HepG2 (cell line): ENCODE measurements at regions not wholly inside any gene's neighbourhood (a gene's known extent, or its start where the extent isn't known, plus 50 kb on each side); places are given as distances from the start of the nearest gene placed in this dataset.

Source experiments
- ATAC-seq: fragments of 200-7000 bp; cut with Tn5 transposase; 3 replicates; pipeline ENCODE4 v1.9.1; 2020; ENCODE audit warnings: mild to moderate bottlenecking, moderate library complexity
- BruUV-seq: library from RNA; stranded (reverse); fragments of 400-500 nt; replicated peaks from 2 replicates; lab custom pipeline; 2021; lab: Mats Ljungman, UMichigan
- CTCF ChIA-PET: fragments of 300-600 bp; formaldehyde crosslinking; extraction: SDS; loops from one replicate; lab custom pipeline; 2021; ENCODE audit warnings: low total read pairs, inconsistent platforms, low intra/inter-chr PET ratio; lab: Yijun Ruan, JAX
- POLR2A ChIA-PET: fragments of 350-600 bp; sonication (Branson Sonifier 250); formaldehyde crosslinking; loops from one replicate; lab custom pipeline; 2020; ENCODE audit warnings: antibody characterized with exemption, inconsistent platforms; lab: Yijun Ruan, JAX
- DNase-seq: peaks from one replicate; pipeline ENCODE4 v3.0.0-alpha.2; 2015; ENCODE audit warnings: low spot score
- FAIRE-seq: peaks from 3 replicates; lab custom pipeline; 2011; peaks lifted over from hg19 to GRCh38; lab: Jason Lieb, UNC
- H2AFZ ChIP-seq: one replicate; pipeline ENCODE4 v1.6.1; 2011; ENCODE audit warnings: low read length, inconsistent platforms
- H3K27ac ChIP-seq: fragments of 300-600 bp; 3 replicates; pipeline ENCODE4 v1.8.0; 2011; ENCODE audit warnings: mixed run types, mild to moderate bottlenecking, mixed read lengths, low read length, inconsistent platforms; ENCODE audit not compliant: insufficient read depth; ENCODE audit errors: extremely low read length
- H3K27me3 ChIP-seq, 2 experiments: fragments of 200-600 bp in 1 of 2; 2 replicates in 1 of 2; 3 replicates in 1 of 2; pipeline versions ENCODE4 v1.6.0 to v1.8.0; 2011; ENCODE audit warnings: low read length in 2 of 2, mild to moderate bottlenecking in 2 of 2, moderate library complexity in 2 of 2, inconsistent platforms in 1 of 2; ENCODE audit not compliant: insufficient read depth in 2 of 2, control insufficient read depth in 1 of 2
- H3K36me3 ChIP-seq, 2 experiments: fragments of 200-600 bp in 1 of 2; replicated peaks in 1 of 2; 2 replicates in 1 of 2; 3 replicates in 1 of 2; pipeline versions ENCODE4 v1.5.1 to v1.8.0; 2011; ENCODE audit warnings: low read length in 2 of 2, inconsistent platforms in 1 of 2; ENCODE audit not compliant: insufficient read depth in 2 of 2, control insufficient read depth in 1 of 2
- H3K4me1 ChIP-seq: 2 replicates; pipeline ENCODE4 v1.5.1; 2012; ENCODE audit warnings: low read length, inconsistent platforms; ENCODE audit not compliant: insufficient read depth
- H3K4me2 ChIP-seq: 2 replicates; pipeline ENCODE4 v1.6.0; 2011; ENCODE audit warnings: low read depth, low read length, inconsistent platforms
- H3K4me3 ChIP-seq, 3 experiments: fragments of 200-600 bp in 1 of 3; sonication (generic), shearing (Covaris generic) in 1 of 3; replicated peaks in 1 of 3; 2 replicates each; pipeline ENCODE4 v1.5.1; 2011 to 2016; ENCODE audit warnings: low read length in 3 of 3, inconsistent platforms in 2 of 3, low read depth in 2 of 3, mild to moderate bottlenecking in 2 of 3, control low read depth in 1 of 3, mixed read lengths in 1 of 3; ENCODE audit not compliant: insufficient read depth in 1 of 3
- H3K79me2 ChIP-seq: one replicate; pipeline ENCODE4 v1.6.1; 2011; ENCODE audit warnings: low read length, inconsistent platforms; ENCODE audit not compliant: insufficient read depth
- H3K9ac ChIP-seq: 2 replicates; pipeline ENCODE4 v1.6.0; 2011; ENCODE audit warnings: mild to moderate bottlenecking, low read depth, low read length, inconsistent platforms; ENCODE audit not compliant: insufficient read depth
- H3K9me3 ChIP-seq: 2 replicates; pipeline ENCODE4 v1.5.1; 2012; ENCODE audit warnings: mild to moderate bottlenecking, low read length
- H4K20me1 ChIP-seq: 2 replicates; pipeline ENCODE4 v1.6.0; 2011; ENCODE audit warnings: inconsistent platforms, mild to moderate bottlenecking, low read length, moderate library complexity; ENCODE audit not compliant: insufficient read depth
- CEBPG ChIP-seq: IDR thresholded peaks from 2 replicates; pipeline ENCODE4 v1.6.1; 2016
- GABPA ChIP-seq, 2 experiments: IDR thresholded peaks; 2 replicates each; pipeline ENCODE4 v1.6.1; 2011 to 2016; ENCODE audit warnings: low read depth in 2 of 2, low read length in 1 of 2, missing biosample characterization in 1 of 2, missing genetic modification characterization in 1 of 2
- GFI1 ChIP-seq: sonication (generic); formaldehyde crosslinking; IDR thresholded peaks from 2 replicates; pipeline ENCODE4 v1.5.0; 2020; ENCODE audit warnings: missing genetic modification reagents, mild to moderate bottlenecking, borderline replicate concordance
- GMEB1 ChIP-seq: sonication (generic); formaldehyde crosslinking; IDR thresholded peaks from 2 replicates; pipeline ENCODE4 v1.5.1; 2020; ENCODE audit warnings: missing genetic modification reagents, mild to moderate bottlenecking, borderline replicate concordance
- HOXD1 ChIP-seq: sonication (generic); formaldehyde crosslinking; IDR thresholded peaks from 2 replicates; pipeline ENCODE4 v1.5.0; 2020; ENCODE audit warnings: missing genetic modification reagents
- ONECUT2 ChIP-seq: sonication (generic); formaldehyde crosslinking; IDR thresholded peaks from 2 replicates; pipeline ENCODE4 v1.4.0; 2020; ENCODE audit warnings: missing genetic modification reagents
- POLR2A ChIP-seq, 2 experiments: IDR thresholded peaks; 2 replicates each; pipeline ENCODE4 v1.6.1; 2011; ENCODE audit warnings: low read depth in 2 of 2, low read length in 2 of 2, mild to moderate bottlenecking in 1 of 2, moderate library complexity in 1 of 2; ENCODE audit not compliant: insufficient read depth in 1 of 2
- RBM22 ChIP-seq: fragments of 200-400 bp; formaldehyde crosslinking; optimal IDR thresholded peaks from 2 replicates; pipeline ENCODE3; 2017; ENCODE audit warnings: mild to moderate bottlenecking, low read length, moderate library complexity
- TARDBP ChIP-seq: sonication (generic); formaldehyde crosslinking; IDR thresholded peaks from 2 replicates; pipeline ENCODE4 v1.8.0; 2022; ENCODE audit warnings: mild to moderate bottlenecking, missing genetic modification reagents
- ZBTB34 ChIP-seq: sonication (generic); formaldehyde crosslinking; IDR thresholded peaks from 2 replicates; pipeline ENCODE4 v1.8.0; 2022; ENCODE audit warnings: mild to moderate bottlenecking, missing genetic modification reagents
- ZNF138 ChIP-seq: sonication (generic); formaldehyde crosslinking; IDR thresholded peaks from 2 replicates; pipeline ENCODE4 v1.5.0; 2020; ENCODE audit warnings: mild to moderate bottlenecking, low read depth, missing genetic modification reagents
- ZNF451 ChIP-seq: sonication (generic); formaldehyde crosslinking; IDR thresholded peaks from 2 replicates; pipeline ENCODE4 v1.5.0; 2020; ENCODE audit warnings: mild to moderate bottlenecking, missing genetic modification reagents
- ZNF558 ChIP-seq: sonication (generic); formaldehyde crosslinking; IDR thresholded peaks from 2 replicates; pipeline ENCODE4 v1.9.0; 2022; ENCODE audit warnings: mild to moderate bottlenecking, missing genetic modification reagents, borderline replicate concordance
- ZNF570 ChIP-seq: sonication (generic); formaldehyde crosslinking; IDR thresholded peaks from 2 replicates; pipeline ENCODE4 v1.4.0; 2020; ENCODE audit warnings: mild to moderate bottlenecking, missing genetic modification reagents, borderline replicate concordance
- ZNF639 ChIP-seq: conservative IDR thresholded peaks from 2 replicates; pipeline ENCODE4 v1.6.1; 2018; ENCODE audit warnings: missing genetic modification reagents
- ZNF790 ChIP-seq: sonication (generic); formaldehyde crosslinking; IDR thresholded peaks from 2 replicates; pipeline ENCODE4 v1.8.0; 2022; ENCODE audit warnings: missing genetic modification reagents, mild to moderate bottlenecking, borderline replicate concordance
- ZNF800 ChIP-seq: sonication (generic); formaldehyde crosslinking; IDR thresholded peaks from 2 replicates; pipeline ENCODE4 v1.4.0; 2020; ENCODE audit warnings: missing genetic modification reagents
- ZSCAN21 ChIP-seq: sonication (generic); formaldehyde crosslinking; IDR thresholded peaks from 2 replicates; pipeline ENCODE4 v1.8.0; 2022; ENCODE audit warnings: mild to moderate bottlenecking, missing genetic modification reagents, moderate library complexity, borderline replicate concordance
- in situ Hi-C: cut with HindIII; loops from 2 replicates; pipeline ENCODE4 v1.10.0; 2017; ENCODE audit warnings: low pct_unique_long_range_greater_than_20kb; ENCODE audit not compliant: extremely low pct_ligation_motif_present
- intact Hi-C: fragments of 100-400 bp; cut with micrococcal nuclease; formaldehyde crosslinking; loops from one replicate; pipeline ENCODE4 v1.10.0; 2022; ENCODE audit not compliant: unreplicated experiment

GRCh38 chr3:30428251-30428650 lies 178.2 kb upstream of the TGFBR2 start:
- H2AFZ ChIP-seq = no peak overlapping the region
- no peaks in the 10 kb centered on the region for H3K36me3 ChIP-seq
- no peaks in the 10 kb centered on the region for H3K79me2 ChIP-seq
- in situ Hi-C loops (no loop called here), intact Hi-C loops (no loop called here)
- no TSS peak for BruUV-seq
- H3K4me1 ChIP-seq = no peaks in the 10 kb centered on the region
- H4K20me1 ChIP-seq = no peaks in the 10 kb centered on the region
- H3K4me2 ChIP-seq = no peak overlapping the region
- no peaks in the 10 kb centered on the region for H3K27me3 ChIP-seq
- POLR2A ChIA-PET = no interaction called here
- no peaks in the 10 kb centered on the region for H3K9me3 ChIP-seq
- H3K9ac ChIP-seq = no peak overlapping the region
- H3K4me3 ChIP-seq = no peak overlapping the region
- DNase-seq (no peak), ATAC-seq (no peak), FAIRE-seq (no peak)
- CTCF ChIA-PET = no interaction called here
- no peak for TF ChIP-seq POLR2A (IDR thresholded peaks at IDR 0.05; ENCODE audit: insufficient read depth in 1 of 2, low read depth in 2 of 2, low read length in 2 of 2)
- no peak for TF ChIP-seq ZBTB34
- TF ChIP-seq ONECUT2 (CRISPR knock-in tag) = no peak
- no peak for TF ChIP-seq ZNF558 (CRISPR knock-in tag)
- no peak for TF ChIP-seq RBM22
- TF ChIP-seq GFI1 (CRISPR knock-in tag) = no peak
- TF ChIP-seq CEBPG = no peak
- TF ChIP-seq ZNF570 (CRISPR knock-in tag) = no peak
- TF ChIP-seq ZNF790 (CRISPR knock-in tag) = no peak
- TF ChIP-seq ZNF639 (CRISPR knock-in tag) = no peak
- TF ChIP-seq HOXD1 (CRISPR knock-in tag) = no peak
- TF ChIP-seq GABPA (IDR thresholded peaks at IDR 0.05; ENCODE audit: low read depth, low read length) = no peak
- TF ChIP-seq GABPA (CRISPR knock-in tag; IDR thresholded peaks at IDR 0.05; ENCODE audit: low read depth) = no peak
- TF ChIP-seq GMEB1 (CRISPR knock-in tag) = no peak
- no peak for TF ChIP-seq ZNF138 (CRISPR knock-in tag)
- no peak for TF ChIP-seq TARDBP (CRISPR knock-in tag)
- TF ChIP-seq ZNF451 (CRISPR knock-in tag) = no peak
- TF ChIP-seq ZNF800 = no peak
- TF ChIP-seq ZSCAN21 (CRISPR knock-in tag) = no peak
- no peak overlapping the region for H3K27ac ChIP-seq
